Upper lobe of left lung (tissue), 4 donors: ENCODE measurements at regions not wholly inside any gene's neighbourhood (a gene's known extent, or its start where the extent isn't known, plus 50 kb on each side); places are given as distances from the start of the nearest gene placed in this dataset.

Source experiments
- EP300 ChIP-seq, 4 donors: sonication (generic); formaldehyde crosslinking; IDR thresholded peaks; one replicate each; pipeline ENCODE4 v1.5.1; 2017; ENCODE audit warnings: antibody characterized with exemption in 4 of 4, control low read depth in 2 of 4
- POLR2A ChIP-seq, 4 donors: fragments of 450-650 bp; IDR thresholded peaks; one replicate each; pipeline ENCODE4 v1.5.1; 2016 to 2017; ENCODE audit warnings: antibody characterized with exemption in 4 of 4, mild to moderate bottlenecking in 2 of 4
- POLR2AphosphoS5 ChIP-seq, 2 donors: sonication (generic); formaldehyde crosslinking; IDR thresholded peaks; one replicate each; pipeline ENCODE4 v1.5.1; 2017; ENCODE audit warnings: antibody characterized with exemption in 2 of 2
- TF ChIP-seq, protein P1 (sequence below), 6 experiments: fragments of 450-650 bp in 4 of 6; fragments of 200-600 bp in 2 of 6; sonication (generic) in 2 of 6; IDR thresholded peaks; one replicate each; pipeline ENCODE4 v1.5.1; 2016 to 2019; ENCODE audit warnings: antibody characterized with exemption in 6 of 6

DNA sequence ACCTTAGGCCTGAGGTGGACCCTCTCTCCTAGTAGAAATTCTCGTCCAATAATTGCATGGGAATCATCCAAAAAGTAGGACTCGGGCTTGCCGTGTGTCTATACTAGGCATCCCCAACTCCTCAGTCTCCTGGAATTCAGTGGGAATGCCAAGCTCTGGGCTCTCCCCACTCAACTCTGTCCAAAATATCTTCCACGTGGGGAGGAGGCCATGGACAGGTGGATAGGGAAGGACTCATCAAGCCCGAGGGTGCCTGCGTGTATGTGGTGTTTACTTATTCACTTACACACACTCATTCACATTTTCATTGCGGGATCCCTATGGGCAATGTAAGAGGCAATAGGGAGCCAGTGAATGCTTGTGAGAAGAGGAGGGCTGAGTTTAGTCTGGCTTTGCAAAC lies 383.3 kb downstream of the MN1 start:
- TF ChIP-seq, protein P1, sequence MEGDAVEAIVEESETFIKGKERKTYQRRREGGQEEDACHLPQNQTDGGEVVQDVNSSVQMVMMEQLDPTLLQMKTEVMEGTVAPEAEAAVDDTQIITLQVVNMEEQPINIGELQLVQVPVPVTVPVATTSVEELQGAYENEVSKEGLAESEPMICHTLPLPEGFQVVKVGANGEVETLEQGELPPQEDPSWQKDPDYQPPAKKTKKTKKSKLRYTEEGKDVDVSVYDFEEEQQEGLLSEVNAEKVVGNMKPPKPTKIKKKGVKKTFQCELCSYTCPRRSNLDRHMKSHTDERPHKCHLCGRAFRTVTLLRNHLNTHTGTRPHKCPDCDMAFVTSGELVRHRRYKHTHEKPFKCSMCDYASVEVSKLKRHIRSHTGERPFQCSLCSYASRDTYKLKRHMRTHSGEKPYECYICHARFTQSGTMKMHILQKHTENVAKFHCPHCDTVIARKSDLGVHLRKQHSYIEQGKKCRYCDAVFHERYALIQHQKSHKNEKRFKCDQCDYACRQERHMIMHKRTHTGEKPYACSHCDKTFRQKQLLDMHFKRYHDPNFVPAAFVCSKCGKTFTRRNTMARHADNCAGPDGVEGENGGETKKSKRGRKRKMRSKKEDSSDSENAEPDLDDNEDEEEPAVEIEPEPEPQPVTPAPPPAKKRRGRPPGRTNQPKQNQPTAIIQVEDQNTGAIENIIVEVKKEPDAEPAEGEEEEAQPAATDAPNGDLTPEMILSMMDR (IDR thresholded peaks at IDR 0.05): no peak
- TF ChIP-seq POLR2A (IDR thresholded peaks at IDR 0.05): no peak
- no peak for TF ChIP-seq POLR2AphosphoS5 (IDR thresholded peaks at IDR 0.05)
- TF ChIP-seq EP300 (IDR thresholded peaks at IDR 0.05): no peak
